ENCODE measurements at regions not wholly inside any gene's neighbourhood (a gene's known extent, or its start where the extent isn't known, plus 50 kb on each side); places are given as distances from the start of the nearest gene placed in this dataset.
"Not testable (repeated sequence)": the region's sequence is repeated elsewhere in the genome, so short reads cannot be mapped to it uniquely, and the experiment has no call there.

GRCh38 chr3:109985943-109986555, 648.7 kb upstream of the DPPA4 start:
- no peak for TF ChIP-seq CTCF (IDR thresholded peaks at IDR 0.05; ENCODE audit: borderline replicate concordance)
- intact Hi-C loops (cut with micrococcal nuclease), result no loop called here

DNA sequence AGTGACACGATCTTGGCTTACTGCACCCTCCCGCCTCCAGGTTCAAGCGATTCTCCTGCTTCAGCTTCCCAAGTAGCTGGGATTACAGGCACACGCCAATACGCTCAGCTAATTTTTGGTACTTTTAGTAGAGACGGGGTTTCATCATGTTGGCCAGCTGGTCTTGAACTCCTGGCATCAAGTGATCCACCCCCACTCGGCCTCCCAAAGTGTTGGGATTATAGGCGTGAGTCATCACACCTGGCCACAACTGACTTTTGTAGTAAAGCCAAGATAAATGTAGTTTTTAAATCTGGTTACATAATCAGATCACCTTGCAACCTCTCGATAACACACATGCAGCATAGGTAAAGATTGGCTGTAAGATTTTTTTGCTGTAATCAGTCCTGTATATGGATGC, 657.5 kb upstream of the DPPA4 start:
- intact Hi-C loops (cut with micrococcal nuclease), result no loop called here
- peaks cover 9% of the 10 kb centered on the region for H3K9me3 ChIP-seq (replicated peaks)
- TF ChIP-seq CTCF (IDR thresholded peaks at IDR 0.05; ENCODE audit: borderline replicate concordance), result no peak
- H3K27ac ChIP-seq (replicated peaks), result no peak overlapping the region
- DNase-seq, result no peak
- H3K4me1 ChIP-seq, result no peaks in the 10 kb centered on the region
- H3K36me3 ChIP-seq, result no peaks in the 10 kb centered on the region
- H3K4me3 ChIP-seq, result no peak overlapping the region
- H3K27me3 ChIP-seq (ENCODE audit: low read depth), result no peaks in the 10 kb centered on the region

More at GRCh38 chr3:109985943-109986555, 648.7 kb upstream of the DPPA4 start:
- H3K4me1 ChIP-seq, result no peaks in the 10 kb centered on the region
- no peaks in the 10 kb centered on the region for H3K27me3 ChIP-seq (ENCODE audit: low read depth)
- DNase-seq, result no peak
- H3K27ac ChIP-seq (replicated peaks), result no peak overlapping the region
- H3K9me3 ChIP-seq (replicated peaks), result no peaks in the 10 kb centered on the region
- H3K36me3 ChIP-seq, result no peaks in the 10 kb centered on the region
- H3K4me3 ChIP-seq, result no peak overlapping the region

DNA sequence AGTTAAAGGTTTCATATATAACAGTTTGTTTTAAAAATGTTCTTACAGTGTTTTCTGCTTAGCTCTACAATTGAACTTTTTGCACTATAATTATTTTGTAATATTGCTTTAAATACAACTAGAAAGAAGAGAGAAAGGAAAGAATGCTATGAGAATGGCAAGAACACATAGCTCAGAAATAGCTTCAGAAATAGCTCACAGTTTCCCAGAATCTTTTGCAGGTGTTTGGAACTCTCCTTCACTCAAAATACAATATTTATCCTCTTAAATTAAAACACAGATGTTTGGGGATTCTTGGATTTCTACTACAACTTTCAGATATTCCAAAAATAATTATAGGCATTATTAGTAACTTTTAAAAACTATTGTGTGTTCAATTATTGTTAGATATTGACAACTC, 658.0 kb upstream of the DPPA4 start:
- Histone ChIP-seq H3K4me1 (no peaks in the 10 kb centered on the region), H3K27ac (replicated peaks) (no peak overlapping the region), H3K4me3 (no peak overlapping the region), H3K36me3 (no peaks in the 10 kb centered on the region), H3K9me3 (replicated peaks) (peaks cover 9% of the 10 kb centered on the region), H3K27me3 (ENCODE audit: low read depth) (no peaks in the 10 kb centered on the region)
- no peak for DNase-seq
- no peak for TF ChIP-seq CTCF (IDR thresholded peaks at IDR 0.05; ENCODE audit: borderline replicate concordance)
- intact Hi-C loops (cut with micrococcal nuclease), result no loop called here

DNA sequence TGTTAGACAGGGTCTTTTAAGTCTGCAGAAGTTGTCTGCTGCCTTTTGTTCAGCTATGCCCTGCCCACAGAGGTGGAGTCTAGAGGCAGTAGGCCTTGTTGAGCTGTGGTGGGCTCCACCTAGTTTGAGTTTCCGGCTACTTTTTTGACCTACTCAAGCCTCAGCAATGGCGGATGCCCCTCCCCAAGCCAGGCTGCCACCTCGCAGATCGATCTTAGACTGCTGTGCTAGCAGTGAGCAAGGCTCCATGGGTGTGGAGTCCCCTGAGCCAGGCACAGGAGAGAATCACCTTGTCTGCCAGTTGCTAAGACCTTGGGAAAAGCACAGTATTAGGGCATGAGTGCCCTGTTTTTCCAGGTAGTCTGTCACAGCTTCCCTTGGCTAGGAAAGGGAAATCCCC, 664.6 kb upstream of the DPPA4 start:
- H3K36me3 ChIP-seq; intact Hi-C loops (cut with micrococcal nuclease); H3K27me3 ChIP-seq (ENCODE audit: low read depth); H3K4me3 ChIP-seq; H3K9me3 ChIP-seq (replicated peaks); DNase-seq; H3K27ac ChIP-seq (replicated peaks); H3K4me1 ChIP-seq: not testable (repeated sequence)

- no peaks in the 10 kb centered on the region for H3K27me3 ChIP-seq (ENCODE audit: low read depth)
- intact Hi-C loops (cut with micrococcal nuclease), result no loop called here
- TF ChIP-seq CTCF (IDR thresholded peaks at IDR 0.05; ENCODE audit: borderline replicate concordance), result no peak
- H3K4me3 ChIP-seq, result no peak overlapping the region
- H3K36me3 ChIP-seq, result no peaks in the 10 kb centered on the region
- H3K27ac ChIP-seq (replicated peaks), result no peak overlapping the region
- DNase-seq, result no peak
- no peaks in the 10 kb centered on the region for H3K9me3 ChIP-seq (replicated peaks)
- no peaks in the 10 kb centered on the region for H3K4me1 ChIP-seq
Measured at GRCh38 chr3:110006913-110007312, 669.6 kb upstream of the DPPA4 start.

DNA sequence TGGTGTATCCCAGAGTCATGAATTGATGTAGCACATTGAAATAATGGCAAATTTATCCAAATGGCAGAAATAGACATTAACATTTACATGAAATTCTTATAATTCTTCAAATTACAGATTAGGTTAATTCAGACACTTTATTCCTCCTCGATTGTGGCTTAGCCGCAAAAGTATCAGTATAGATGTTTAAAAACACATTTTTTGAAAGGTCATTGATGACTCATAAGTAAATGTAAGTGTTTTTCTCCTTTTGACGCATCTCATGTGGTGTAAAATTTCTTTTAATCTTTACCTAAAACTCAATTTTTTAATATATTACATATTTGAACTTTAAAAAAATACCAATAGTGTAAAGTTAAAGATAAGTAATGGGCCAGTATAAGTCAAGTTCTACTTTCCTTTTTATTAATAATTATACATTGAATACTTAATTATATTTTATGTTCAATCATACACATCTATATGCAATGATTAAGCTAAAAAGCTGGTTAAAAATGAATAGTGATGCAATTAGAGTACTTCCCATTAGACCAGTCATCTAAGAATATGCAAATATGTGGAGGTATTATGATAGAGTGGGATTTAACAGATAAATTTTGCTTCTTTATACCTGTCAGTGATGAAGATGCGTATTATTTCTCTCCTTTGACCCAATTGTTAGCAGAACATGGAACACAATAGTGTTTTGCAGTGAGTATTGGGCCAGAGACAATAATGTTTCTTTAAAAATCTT, 678.1 kb upstream of the DPPA4 start:
- no peak overlapping the region for H3K4me3 ChIP-seq
- no peaks in the 10 kb centered on the region for H3K27me3 ChIP-seq (ENCODE audit: low read depth)
- TF ChIP-seq CTCF (IDR thresholded peaks at IDR 0.05; ENCODE audit: borderline replicate concordance), result no peak
- intact Hi-C loops (cut with micrococcal nuclease), result no loop called here
- peaks cover 14% of the 10 kb centered on the region for H3K9me3 ChIP-seq (replicated peaks)
- DNase-seq, result no peak
- no peak overlapping the region for H3K27ac ChIP-seq (replicated peaks)
- no peaks in the 10 kb centered on the region for H3K36me3 ChIP-seq
- peaks cover 8% of the 10 kb centered on the region for H3K4me1 ChIP-seq
